NT2/D1 (cell line): ENCODE measurements at regions not wholly inside any gene's neighbourhood (a gene's known extent, or its start where the extent isn't known, plus 50 kb on each side); places are given as distances from the start of the nearest gene placed in this dataset.

ENCODE experiments used
- DNase-seq: peaks from one replicate; pipeline ENCODE4 v3.0.0-alpha.2; 2011; ENCODE audit warnings: low read depth, low spot score
- H3K27me3 ChIP-seq: 2 replicates; pipeline ENCODE4 v1.6.0; 2011; ENCODE audit warnings: mild to moderate bottlenecking; ENCODE audit not compliant: insufficient read length, insufficient read depth
- H3K36me3 ChIP-seq: 2 replicates; pipeline ENCODE4 v1.6.1; 2011; ENCODE audit warnings: mild to moderate bottlenecking, low read length, mixed read lengths; ENCODE audit not compliant: insufficient read depth, insufficient read length
- H3K4me1 ChIP-seq: 2 replicates; pipeline ENCODE4 v1.5.1; 2011; ENCODE audit not compliant: insufficient read depth, insufficient read length
- H3K4me3 ChIP-seq: 2 replicates; pipeline ENCODE4 v1.5.1; 2011; ENCODE audit warnings: low read depth; ENCODE audit not compliant: insufficient read length
- H3K9ac ChIP-seq: 2 replicates; pipeline ENCODE4 v1.6.0; 2011; ENCODE audit warnings: low read depth; ENCODE audit not compliant: insufficient read length
- H3K9me3 ChIP-seq: 2 replicates; pipeline ENCODE4 v1.5.1; 2011; ENCODE audit warnings: mild to moderate bottlenecking, low read length; ENCODE audit not compliant: insufficient read depth
- SUZ12 ChIP-seq: IDR thresholded peaks from 2 replicates; pipeline ENCODE4 v1.6.1; 2011; ENCODE audit not compliant: insufficient read length, insufficient read depth; ENCODE audit errors: extremely low read depth
- YY1 ChIP-seq: IDR thresholded peaks from 2 replicates; pipeline ENCODE4 v1.6.1; 2011; ENCODE audit not compliant: insufficient read length, insufficient read depth
- ZNF274 ChIP-seq: IDR thresholded peaks from 2 replicates; pipeline ENCODE4 v1.6.1; 2011; ENCODE audit warnings: mild to moderate bottlenecking, low read depth, low read length

DNA sequence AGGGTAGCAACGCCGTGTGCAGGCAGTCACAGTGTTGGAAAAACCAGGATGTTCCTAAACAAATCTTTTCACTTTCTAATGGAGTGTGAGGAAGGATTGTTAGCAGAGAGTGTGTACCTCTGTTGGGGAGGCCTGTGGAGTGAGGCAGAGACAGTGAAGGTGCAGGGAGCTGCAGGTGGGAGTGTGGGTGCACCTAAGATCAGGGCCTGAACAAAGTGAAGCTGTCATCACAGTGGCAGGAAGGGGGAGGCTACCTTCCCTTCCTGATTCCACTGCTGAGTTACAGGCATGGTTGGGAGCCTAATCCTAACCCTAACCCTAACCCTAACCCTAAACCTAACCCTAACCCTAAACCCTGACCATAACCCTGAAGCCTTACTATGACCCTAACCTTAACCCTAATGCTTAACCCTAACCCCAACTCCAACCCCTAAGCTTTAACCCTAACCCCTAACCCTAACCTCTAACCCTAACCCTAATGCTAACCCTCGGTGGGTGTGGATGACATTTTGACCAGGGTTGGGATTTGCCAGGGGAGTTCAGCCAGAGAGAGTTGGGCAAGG lies 158.8 kb upstream of the KLF6 start:
- Histone ChIP-seq H3K4me1 (no peaks in the 10 kb centered on the region), H3K9me3 (no peaks in the 10 kb centered on the region), H3K36me3 (no peaks in the 10 kb centered on the region), H3K27me3 (no peaks in the 10 kb centered on the region), H3K4me3 (no peak overlapping the region), H3K9ac (no peak overlapping the region)
- TF ChIP-seq ZNF274 (no peak), YY1 (no peak), SUZ12 (no peak)
- DNase-seq, result no peak

GRCh38 chr10:3942937-3943489 lies 158.0 kb upstream of the KLF6 start:
- H3K27me3 ChIP-seq, result no peaks in the 10 kb centered on the region
- no peaks in the 10 kb centered on the region for H3K4me1 ChIP-seq
- H3K4me3 ChIP-seq, result no peak overlapping the region
- DNase-seq, result no peak
- no peak for TF ChIP-seq ZNF274
- no peak for TF ChIP-seq YY1
- TF ChIP-seq SUZ12, result no peak
- no peaks in the 10 kb centered on the region for H3K36me3 ChIP-seq
- no peak overlapping the region for H3K9ac ChIP-seq
- H3K9me3 ChIP-seq, result no peaks in the 10 kb centered on the region

DNA sequence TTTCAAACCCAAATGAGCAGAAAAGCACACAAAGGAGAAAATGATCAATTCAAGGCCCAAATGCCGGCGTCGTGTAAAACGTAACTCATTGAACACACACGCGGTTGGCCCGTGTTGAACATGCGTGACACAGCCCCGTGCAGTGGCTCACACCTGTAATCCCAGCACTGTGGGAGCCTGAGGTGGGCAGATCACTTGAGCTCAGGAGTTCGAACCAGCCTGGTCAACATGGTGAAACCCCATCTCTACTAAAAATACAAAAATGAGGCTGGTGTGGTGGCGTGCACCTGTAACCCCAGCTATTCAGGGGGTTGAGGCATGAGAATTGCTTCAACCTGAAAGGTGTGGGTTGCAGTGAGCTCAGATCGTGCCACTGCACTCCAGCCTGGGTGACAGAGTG lies 156.7 kb upstream of the KLF6 start:
- no peak overlapping the region for H3K9ac ChIP-seq
- H3K9me3 ChIP-seq, result no peaks in the 10 kb centered on the region
- no peaks in the 10 kb centered on the region for H3K36me3 ChIP-seq
- H3K4me3 ChIP-seq, result no peak overlapping the region
- no peaks in the 10 kb centered on the region for H3K4me1 ChIP-seq
- no peak for DNase-seq
- no peaks in the 10 kb centered on the region for H3K27me3 ChIP-seq
- TF ChIP-seq ZNF274, result no peak
- no peak for TF ChIP-seq YY1
- no peak for TF ChIP-seq SUZ12

DNA sequence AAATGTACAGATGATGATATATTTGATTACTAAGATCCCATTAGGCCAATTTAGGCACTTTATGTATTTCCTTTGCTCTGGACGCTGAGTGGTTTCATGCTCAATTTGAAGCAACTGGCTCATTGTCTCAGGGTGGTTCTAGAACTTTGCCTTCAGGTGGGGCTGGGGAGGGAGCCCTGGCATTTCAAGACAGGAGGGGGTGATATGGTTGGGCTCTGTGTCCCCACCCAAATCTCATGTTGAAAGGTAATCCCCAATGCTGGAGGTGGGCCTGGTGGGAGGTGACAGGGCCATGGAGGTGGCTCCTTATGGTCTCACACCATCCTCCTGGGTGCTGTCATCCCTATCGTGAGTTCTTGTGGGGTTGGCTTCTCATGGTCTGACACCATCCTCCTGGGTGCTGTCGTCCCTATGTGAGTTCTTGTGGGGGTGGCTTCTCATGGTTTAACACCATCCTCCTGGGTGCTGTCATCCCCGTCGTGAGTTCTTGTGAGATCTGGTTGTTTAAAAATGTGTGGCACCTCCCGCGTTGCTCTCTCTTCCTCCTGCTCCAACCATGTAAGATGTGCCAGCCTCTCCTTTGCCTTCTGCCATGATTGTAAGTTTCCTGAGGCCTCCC lies 151.5 kb upstream of the KLF6 start:
- H3K27me3 ChIP-seq, result no peaks in the 10 kb centered on the region
- no peak overlapping the region for H3K4me3 ChIP-seq
- DNase-seq, result no peak
- H3K4me1 ChIP-seq, result no peaks in the 10 kb centered on the region
- no peaks in the 10 kb centered on the region for H3K9me3 ChIP-seq
- H3K9ac ChIP-seq, result no peak overlapping the region
- no peak for TF ChIP-seq ZNF274
- no peak for TF ChIP-seq YY1
- no peak for TF ChIP-seq SUZ12
- no peaks in the 10 kb centered on the region for H3K36me3 ChIP-seq

- Histone ChIP-seq H3K4me1 (no peaks in the 10 kb centered on the region), H3K9ac (no peak overlapping the region), H3K27me3 (no peaks in the 10 kb centered on the region), H3K4me3 (no peak overlapping the region), H3K36me3 (no peaks in the 10 kb centered on the region), H3K9me3 (no peaks in the 10 kb centered on the region)
- no peak for TF ChIP-seq ZNF274
- TF ChIP-seq YY1, result no peak
- TF ChIP-seq SUZ12, result no peak
- DNase-seq, result no peak
Measured at GRCh38 chr10:3935933-3936359, 150.9 kb upstream of the KLF6 start.

DNA sequence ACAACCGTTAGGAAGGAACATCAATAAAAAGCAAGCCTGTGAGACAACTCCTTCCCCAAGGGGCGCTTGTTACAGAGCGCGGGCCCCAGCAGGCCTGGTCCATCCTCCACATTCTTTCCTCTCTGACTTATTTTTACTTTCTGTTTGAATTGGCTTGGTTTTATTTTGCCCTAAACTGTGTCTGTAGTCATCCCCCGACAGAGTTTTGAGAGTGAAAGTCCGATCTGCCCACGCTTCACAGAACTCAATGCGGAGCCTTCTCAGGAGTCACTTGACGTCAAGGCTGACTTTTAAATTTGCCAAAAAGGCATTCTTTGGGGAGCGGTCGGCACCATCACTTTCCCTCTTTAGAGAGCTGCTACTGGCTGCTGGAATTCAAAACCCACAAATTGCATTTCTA lies 150.1 kb upstream of the KLF6 start:
- H3K9ac ChIP-seq, result no peak overlapping the region
- TF ChIP-seq SUZ12 (no peak), ZNF274 (no peak), YY1 (no peak)
- H3K36me3 ChIP-seq, result no peaks in the 10 kb centered on the region
- no peak for DNase-seq
- no peaks in the 10 kb centered on the region for H3K4me1 ChIP-seq
- no peaks in the 10 kb centered on the region for H3K27me3 ChIP-seq
- H3K9me3 ChIP-seq, result no peaks in the 10 kb centered on the region
- H3K4me3 ChIP-seq, result no peak overlapping the region

DNA sequence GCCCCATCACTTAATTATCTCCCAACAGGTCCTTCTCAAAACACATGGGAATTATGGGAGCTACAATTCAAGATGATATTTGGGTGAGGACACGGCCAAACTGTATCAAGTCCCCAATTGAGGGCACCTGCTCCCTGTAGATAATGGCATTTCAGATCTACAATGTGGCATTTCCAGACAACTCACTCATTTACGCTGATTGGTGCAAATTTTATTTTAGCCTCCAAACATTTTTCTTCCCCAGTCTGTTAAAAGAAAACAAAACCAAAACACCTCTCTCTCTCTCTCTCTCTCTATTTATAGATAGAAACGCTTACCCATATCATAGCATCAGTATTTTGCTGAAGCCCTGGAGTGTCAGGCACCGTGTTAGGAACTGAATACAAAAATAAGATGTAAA lies 148.7 kb upstream of the KLF6 start:
- TF ChIP-seq ZNF274, result no peak
- TF ChIP-seq SUZ12, result no peak
- no peak for TF ChIP-seq YY1
- no peaks in the 10 kb centered on the region for H3K36me3 ChIP-seq
- no peak overlapping the region for H3K9ac ChIP-seq
- no peaks in the 10 kb centered on the region for H3K27me3 ChIP-seq
- no peaks in the 10 kb centered on the region for H3K9me3 ChIP-seq
- H3K4me1 ChIP-seq, result no peaks in the 10 kb centered on the region
- DNase-seq, result no peak
- H3K4me3 ChIP-seq, result no peak overlapping the region
